ENCODE measurements at regions not wholly inside any gene's neighbourhood (a gene's known extent, or its start where the extent isn't known, plus 50 kb on each side); places are given as distances from the start of the nearest gene placed in this dataset.
"Not testable (repeated sequence)": the region's sequence is repeated elsewhere in the genome, so short reads cannot be mapped to it uniquely, and the experiment has no call there.

DNA sequence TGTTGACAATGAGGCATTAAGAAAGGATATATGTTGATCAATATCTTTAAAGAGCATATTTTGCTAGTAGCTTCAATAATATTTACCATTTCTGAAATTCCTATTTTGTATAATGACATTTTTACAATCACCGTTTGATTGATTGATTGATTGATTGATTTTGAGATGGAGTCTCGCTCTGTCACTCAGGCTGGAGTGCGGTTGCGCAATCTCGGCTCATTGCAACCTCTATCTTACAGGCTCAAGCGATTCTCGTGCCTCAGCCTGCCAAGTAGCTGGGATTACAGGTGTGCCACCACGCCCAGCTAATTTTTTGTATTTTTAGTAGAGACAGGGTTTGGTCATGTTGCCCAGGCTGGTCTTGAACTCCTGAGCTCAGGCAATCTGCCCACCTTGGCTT lies 150.9 kb upstream of the TEX13D start:
- DNase-seq = not testable (repeated sequence)

DNA sequence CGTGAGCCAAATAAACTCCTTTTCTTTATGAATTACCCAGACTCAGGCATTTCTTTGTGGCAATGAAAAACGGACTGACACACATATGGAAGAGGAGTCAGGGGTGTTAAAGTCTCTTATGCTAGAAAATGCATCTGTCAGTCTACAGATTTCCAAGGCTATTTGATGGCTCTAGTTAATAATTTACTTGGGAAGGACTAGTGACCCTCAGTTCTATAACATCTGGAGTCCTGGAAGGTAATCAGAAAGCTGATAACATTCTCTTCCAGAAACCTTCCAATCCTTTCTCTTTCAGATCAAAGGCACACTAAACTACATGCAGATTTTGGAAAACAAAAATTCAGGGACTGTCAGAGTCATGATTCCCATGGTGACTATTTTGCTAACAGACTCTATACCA lies 142.0 kb upstream of the TEX13D start:
- DNase-seq = no peak

DNA sequence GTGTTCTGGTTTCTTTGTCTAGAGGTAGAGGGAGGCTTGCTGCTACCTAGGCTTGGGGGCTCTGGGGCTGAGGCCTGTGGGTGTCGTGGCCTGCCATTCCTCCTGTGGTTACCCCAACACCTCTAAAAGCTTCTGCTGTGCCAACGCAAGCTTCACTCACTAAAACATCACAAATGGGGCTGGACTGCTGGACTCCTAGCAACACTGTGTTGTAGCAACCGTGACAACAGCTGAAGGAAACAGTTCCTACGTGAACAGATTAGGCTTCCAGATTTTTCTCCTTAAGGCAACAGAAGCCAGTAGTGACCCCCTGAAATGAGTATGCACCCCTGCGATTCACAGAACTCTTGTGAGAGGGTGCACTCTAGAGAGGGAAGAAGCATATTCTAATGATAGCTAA lies 138.3 kb upstream of the TEX13D start:
- DNase-seq = no peak

DNA sequence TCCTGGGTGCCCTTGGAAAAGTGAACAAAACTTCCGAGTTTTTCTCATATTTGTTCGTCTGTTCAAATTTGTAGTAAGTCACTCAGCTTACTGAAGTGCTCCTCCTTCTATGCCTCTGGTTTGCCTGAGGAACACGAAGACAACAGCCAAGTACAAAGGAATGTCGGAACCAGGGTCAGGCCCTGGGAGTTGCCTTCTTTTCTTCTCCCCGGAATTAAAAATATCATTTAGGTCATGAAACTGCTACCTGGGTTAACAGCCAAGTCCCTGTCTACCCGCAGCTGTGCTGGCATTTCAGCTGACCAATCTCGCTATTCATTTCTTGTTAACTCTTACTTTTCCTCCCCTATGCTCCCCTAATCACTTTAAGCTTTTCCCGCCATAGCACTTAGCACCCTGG lies 137.6 kb upstream of the TEX13D start:
- no peak for DNase-seq

GRCh38 chrX:124203311-124203710 lies 129.1 kb upstream of the TEX13D start:
- no peak for DNase-seq

GRCh38 chrX:124208660-124209059 lies 123.8 kb upstream of the TEX13D start:
- peak; percentile 57 to 60 for DNase-seq

- no peak for DNase-seq
Measured at GRCh38 chrX:124209792-124210576, 122.5 kb upstream of the TEX13D start.

- DNase-seq = peak; percentile 39 to 40
Measured at GRCh38 chrX:124211312-124211942, 121.0 kb upstream of the TEX13D start.

- DNase-seq = peak; percentile 69 to 79
Measured at GRCh38 chrX:124212622-124213021, 119.8 kb upstream of the TEX13D start.

- DNase-seq = no peak
Measured at GRCh38 chrX:124215786-124216185, 116.7 kb upstream of the TEX13D start.

- DNase-seq = no peak
Measured at GRCh38 chrX:124216396-124217115, 115.9 kb upstream of the TEX13D start.

DNA sequence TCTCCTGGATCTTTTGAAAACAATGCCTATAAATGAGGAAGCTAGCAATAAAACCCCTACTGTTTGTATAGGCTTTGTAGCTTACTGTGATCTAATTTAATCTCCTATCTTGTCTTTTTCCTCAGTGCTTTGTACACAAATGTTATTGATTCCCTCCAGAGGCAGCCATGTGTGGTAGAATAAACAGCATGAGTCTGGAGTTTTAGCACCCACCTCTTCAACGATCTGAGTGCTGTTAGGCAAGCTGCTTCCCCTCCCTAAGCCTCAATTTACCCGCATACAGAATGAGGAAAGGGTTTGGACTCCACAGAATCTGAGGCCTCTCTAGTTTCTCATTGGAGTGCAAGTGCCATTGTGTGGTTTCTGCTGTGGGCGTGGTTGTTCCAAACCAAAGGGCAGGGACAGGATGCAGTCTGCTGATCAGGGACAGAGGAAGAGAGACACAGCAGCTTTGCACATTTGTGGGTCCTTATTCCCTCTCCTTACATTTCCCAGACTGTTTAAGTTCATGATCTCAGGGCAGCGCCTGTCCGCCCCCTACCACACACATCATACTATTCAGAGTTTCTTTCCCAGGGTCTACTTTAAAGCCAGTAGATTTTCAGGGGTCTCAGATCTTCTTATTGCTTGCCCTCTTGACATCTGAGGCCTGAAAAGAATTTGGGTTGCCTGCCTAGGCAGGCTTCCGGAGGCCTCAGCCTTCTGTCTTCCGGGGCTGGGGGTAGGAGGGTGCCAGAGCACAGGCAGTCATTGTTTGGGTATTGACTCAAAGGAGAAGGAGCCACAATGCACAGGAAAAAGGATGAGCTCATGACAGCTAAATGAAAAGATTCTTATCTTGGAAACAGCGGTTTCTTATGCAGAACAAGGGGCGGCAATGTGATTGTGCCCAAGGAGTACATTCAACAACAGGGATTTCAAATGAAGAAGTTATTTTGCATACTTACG lies 114.9 kb upstream of the TEX13D start:
- DNase-seq = peak; percentile 36 to 40

- DNase-seq = no peak
Measured at GRCh38 chrX:124223524-124223923, 108.9 kb upstream of the TEX13D start.

GRCh38 chrX:124224528-124224927 lies 107.9 kb upstream of the TEX13D start:
- no peak for DNase-seq

DNA sequence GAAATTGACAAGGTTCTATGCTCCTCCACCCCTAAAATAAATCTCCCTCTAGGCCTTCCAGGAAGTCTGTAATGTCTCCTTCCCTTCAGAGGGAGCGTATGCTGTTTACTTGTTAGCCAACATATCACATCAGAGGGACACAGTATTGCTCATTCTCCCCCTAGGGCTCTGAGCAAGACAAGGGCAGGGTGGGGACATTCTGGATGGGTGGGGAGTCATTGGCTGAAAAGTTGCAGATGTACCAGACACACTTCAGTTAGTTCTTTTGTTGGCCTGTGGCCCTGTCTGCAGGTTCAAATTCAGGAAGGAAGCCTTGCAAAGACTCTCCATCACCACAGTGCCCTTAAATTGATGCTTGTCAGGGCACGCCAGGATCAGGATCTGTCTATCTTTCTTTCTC lies 106.3 kb upstream of the TEX13D start:
- no peak for DNase-seq

DNA sequence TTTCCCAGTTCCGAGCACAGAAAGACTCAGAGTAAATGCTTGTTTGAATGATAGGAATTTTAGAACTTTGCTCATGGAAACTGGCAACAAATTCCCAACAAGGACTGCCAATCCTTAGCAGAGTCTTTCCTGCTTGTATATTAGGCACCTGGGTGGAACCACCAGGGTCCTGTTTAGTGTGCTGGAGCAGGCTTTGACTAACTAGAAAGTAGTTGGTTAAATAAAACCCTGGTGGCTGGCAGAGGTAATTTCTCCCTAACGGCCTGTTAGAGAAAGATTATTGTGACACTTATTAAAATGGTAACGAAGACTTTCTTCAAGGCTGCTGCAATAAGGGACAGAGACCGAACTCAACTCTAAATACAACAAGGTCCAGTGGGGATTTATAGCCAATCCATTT lies 103.6 kb upstream of the TEX13D start:
- no peak for DNase-seq

GRCh38 chrX:124229374-124229773 lies 103.1 kb upstream of the TEX13D start:
- DNase-seq = no peak

DNA sequence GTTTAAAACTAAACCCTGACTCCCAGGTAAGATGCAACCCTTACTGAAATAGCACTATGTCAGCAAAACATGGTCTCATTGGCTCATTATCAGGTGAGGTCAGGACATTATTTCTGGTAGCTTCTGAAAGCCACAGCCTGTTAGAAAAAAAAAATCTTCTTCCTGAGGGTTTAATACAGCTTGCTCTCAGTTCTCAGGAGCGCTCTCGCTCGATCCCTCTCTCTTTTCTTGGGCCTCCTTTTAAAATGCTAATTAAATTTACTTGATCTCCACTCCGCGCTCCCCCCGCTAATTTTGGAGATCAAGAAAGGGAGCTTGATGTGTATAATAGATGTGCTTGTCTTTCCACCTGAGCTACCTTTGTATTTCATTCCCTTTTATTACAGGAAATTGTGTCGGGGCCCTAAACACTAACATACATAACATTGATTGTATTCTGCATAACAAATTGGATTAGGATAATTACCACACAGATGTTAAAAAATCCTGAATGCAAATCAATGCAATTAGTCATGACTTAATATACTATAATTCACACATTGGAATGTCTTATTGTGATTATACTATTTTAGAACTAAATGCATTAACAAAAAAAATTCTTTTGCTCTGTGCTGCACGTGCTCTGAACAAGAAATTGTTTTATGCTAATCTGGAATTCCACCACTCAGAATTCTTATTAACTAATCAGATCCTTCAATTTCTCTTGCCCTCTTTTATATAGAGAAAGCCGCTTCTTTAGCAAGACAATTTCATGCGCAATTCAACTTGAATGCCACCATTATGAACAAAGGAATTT lies 101.6 kb upstream of the TEX13D start:
- DNase-seq = no peak

GRCh38 chrX:124231451-124231759 lies 101.1 kb upstream of the TEX13D start:
- no peak for DNase-seq

DNA sequence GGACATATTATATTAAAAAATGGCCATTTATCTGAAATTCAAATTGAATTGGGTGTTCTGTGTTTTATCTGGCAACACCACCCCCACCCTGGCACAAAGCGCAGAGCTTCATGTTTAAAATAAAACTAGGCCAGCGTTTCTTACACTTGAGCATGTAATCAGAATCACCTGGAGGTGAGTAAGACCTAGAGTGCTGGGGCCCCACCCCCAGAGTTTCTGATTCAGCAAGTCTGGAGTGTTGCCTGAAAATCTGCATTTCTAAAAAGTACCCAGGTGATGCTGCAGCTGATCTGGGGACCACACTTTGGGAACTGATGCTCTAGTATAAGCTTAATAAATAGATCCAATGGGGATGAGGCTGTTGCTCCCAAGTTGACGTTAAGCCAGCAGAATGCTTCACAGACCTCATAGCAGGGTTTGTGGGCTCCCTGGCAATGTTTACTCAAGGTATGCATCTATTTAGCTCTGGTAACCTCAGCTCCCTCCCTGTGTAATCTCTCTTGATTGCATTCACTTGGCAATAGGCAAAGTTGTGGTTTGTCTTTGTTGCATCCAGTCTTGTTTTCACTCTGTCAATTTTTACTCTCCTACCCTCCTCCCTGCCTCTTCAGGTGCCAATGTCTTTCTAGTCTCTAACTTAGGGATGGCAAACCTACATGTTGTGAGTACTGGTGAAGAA lies 99.8 kb upstream of the TEX13D start:
- no peak for DNase-seq

- DNase-seq = no peak
Measured at GRCh38 chrX:124234348-124234747, 98.1 kb upstream of the TEX13D start.

GRCh38 chrX:124238268-124238667 lies 94.2 kb upstream of the TEX13D start:
- no peak for DNase-seq

Data from AML-193 (cell line).